Natural killer cell (primary cell): ENCODE measurements at regions not wholly inside any gene's neighbourhood (a gene's known extent, or its start where the extent isn't known, plus 50 kb on each side); places are given as distances from the start of the nearest gene placed in this dataset.

Experiments
- ATAC-seq, 3 donors: fragments of 150-1000 bp in 2 of 3; fragments of 200-7000 bp in 1 of 3; cut with Tn5 transposase; 1 replicate in 1 of 3; 2 replicates in 2 of 3; pipeline ENCODE4 v1.10.0; 2021; ENCODE audit warnings: mild to moderate bottlenecking in 2 of 3, moderate library complexity in 2 of 3
- DNase-seq, 2 donors: peaks; one replicate each; pipeline versions ENCODE4 v3.0.0 to v3.0.0-alpha.2; 2013 to 2021; ENCODE audit warnings: mixed read lengths in 1 of 2
- H3K27ac ChIP-seq: one replicate; pipeline ENCODE4 v1.5.1; 2013; ENCODE audit warnings: mild to moderate bottlenecking, low read length
- H3K27me3 ChIP-seq: one replicate; pipeline ENCODE4 v1.6.1; 2013; ENCODE audit warnings: low read length; ENCODE audit not compliant: control insufficient read depth, insufficient read depth
- H3K36me3 ChIP-seq: one replicate; pipeline ENCODE4 v1.6.1; 2013; ENCODE audit warnings: low read length; ENCODE audit not compliant: control insufficient read depth, insufficient read depth
- H3K4me1 ChIP-seq: one replicate; pipeline ENCODE4 v1.6.1; 2013; ENCODE audit warnings: low read length; ENCODE audit not compliant: control insufficient read depth, insufficient read depth
- H3K4me3 ChIP-seq: one replicate; pipeline ENCODE4 v1.5.1; 2013; ENCODE audit warnings: low read length
- H3K9me3 ChIP-seq: one replicate; pipeline ENCODE4 v1.6.1; 2013; ENCODE audit warnings: low read length; ENCODE audit not compliant: control insufficient read depth, insufficient read depth
- H3K27ac Mint-ChIP-seq, 2 donors: one replicate each; pipeline ENCODE4 v1.8.0; 2022; ENCODE audit warnings: mild to moderate bottlenecking in 2 of 2, mixed read lengths in 2 of 2, moderate library complexity in 1 of 2
- H3K27me3 Mint-ChIP-seq, 2 donors: one replicate each; pipeline ENCODE4 v1.8.0; 2022; ENCODE audit warnings: low read depth in 2 of 2, mixed read lengths in 2 of 2
- H3K36me3 Mint-ChIP-seq: one replicate; pipeline ENCODE4 v1.8.0; 2022; ENCODE audit warnings: mixed read lengths
- H3K4me1 Mint-ChIP-seq, 2 donors: one replicate each; pipeline ENCODE4 v1.8.0; 2022; ENCODE audit warnings: mixed read lengths in 2 of 2
- H3K4me3 Mint-ChIP-seq: one replicate; pipeline ENCODE4 v1.8.0; 2022; ENCODE audit warnings: mild to moderate bottlenecking, moderate library complexity, mixed read lengths
- H3K9me3 Mint-ChIP-seq, 2 donors: one replicate each; pipeline ENCODE4 v1.8.0; 2022; ENCODE audit warnings: mixed read lengths in 2 of 2
- WGBS: methylation state at CpG from one replicate; pipeline ENCODE4 v1.1.7; 2013; ENCODE audit warnings: missing lambda C conversion rate; ENCODE audit not compliant: insufficient coverage; 5-methylcytosine and 5-hydroxymethylcytosine counted together
- intact Hi-C: fragments of 100-400 bp; cut with micrococcal nuclease; formaldehyde crosslinking; loops from one replicate; pipeline ENCODE4 v1.14.2; 2022
- TF ChIP-seq, protein P1 (sequence below): fragments of 200-600 bp; IDR thresholded peaks from one replicate; pipeline ENCODE4 v1.8.0; 2022; ENCODE audit warnings: antibody characterized with exemption

DNA sequence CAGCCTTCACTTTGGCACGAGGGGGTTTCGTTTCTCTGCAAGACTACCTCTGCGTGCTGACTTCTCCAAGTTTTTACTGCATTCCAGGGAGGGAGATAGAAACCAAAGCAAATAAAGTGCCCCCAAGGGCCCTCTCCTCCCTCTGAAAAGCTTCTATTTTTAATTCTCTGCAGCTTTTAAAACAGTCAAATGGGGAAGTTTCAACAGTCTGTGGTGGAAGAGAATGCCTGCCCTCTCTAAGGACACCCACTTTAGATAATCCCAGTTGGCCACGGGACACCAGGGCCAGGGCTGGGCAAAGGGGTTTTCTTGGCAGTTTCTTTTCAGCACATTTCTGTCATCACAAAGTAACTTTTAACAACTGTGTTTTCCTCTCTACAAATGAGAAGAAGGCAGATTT lies 386.7 kb upstream of the NPVF start:
- peaks cover under 1% of the 10 kb centered on the region for H3K4me1 ChIP-seq
- no peaks in the 10 kb centered on the region for H3K27me3 Mint-ChIP-seq
- TF ChIP-seq, protein P1, sequence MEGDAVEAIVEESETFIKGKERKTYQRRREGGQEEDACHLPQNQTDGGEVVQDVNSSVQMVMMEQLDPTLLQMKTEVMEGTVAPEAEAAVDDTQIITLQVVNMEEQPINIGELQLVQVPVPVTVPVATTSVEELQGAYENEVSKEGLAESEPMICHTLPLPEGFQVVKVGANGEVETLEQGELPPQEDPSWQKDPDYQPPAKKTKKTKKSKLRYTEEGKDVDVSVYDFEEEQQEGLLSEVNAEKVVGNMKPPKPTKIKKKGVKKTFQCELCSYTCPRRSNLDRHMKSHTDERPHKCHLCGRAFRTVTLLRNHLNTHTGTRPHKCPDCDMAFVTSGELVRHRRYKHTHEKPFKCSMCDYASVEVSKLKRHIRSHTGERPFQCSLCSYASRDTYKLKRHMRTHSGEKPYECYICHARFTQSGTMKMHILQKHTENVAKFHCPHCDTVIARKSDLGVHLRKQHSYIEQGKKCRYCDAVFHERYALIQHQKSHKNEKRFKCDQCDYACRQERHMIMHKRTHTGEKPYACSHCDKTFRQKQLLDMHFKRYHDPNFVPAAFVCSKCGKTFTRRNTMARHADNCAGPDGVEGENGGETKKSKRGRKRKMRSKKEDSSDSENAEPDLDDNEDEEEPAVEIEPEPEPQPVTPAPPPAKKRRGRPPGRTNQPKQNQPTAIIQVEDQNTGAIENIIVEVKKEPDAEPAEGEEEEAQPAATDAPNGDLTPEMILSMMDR: no peak
- no peak overlapping the region for H3K27ac ChIP-seq
- H3K27ac Mint-ChIP-seq: no peak overlapping the region
- no peak for DNase-seq
- no peaks in the 10 kb centered on the region for H3K27me3 ChIP-seq
- peaks cover 1 to 2% of the 10 kb centered on the region in 2 donors for H3K4me1 Mint-ChIP-seq
- no peaks in the 10 kb centered on the region for H3K9me3 ChIP-seq
- ATAC-seq: no peak
- WGBS: 35% methylated on average over 4 of the region's 4 CpGs
- no peaks in the 10 kb centered on the region for H3K36me3 Mint-ChIP-seq
- H3K9me3 Mint-ChIP-seq: no peaks in the 10 kb centered on the region
- H3K36me3 ChIP-seq: no peaks in the 10 kb centered on the region
- no peak overlapping the region for H3K4me3 Mint-ChIP-seq
- intact Hi-C loops: no loop called here
- no peak overlapping the region for H3K4me3 ChIP-seq

DNA sequence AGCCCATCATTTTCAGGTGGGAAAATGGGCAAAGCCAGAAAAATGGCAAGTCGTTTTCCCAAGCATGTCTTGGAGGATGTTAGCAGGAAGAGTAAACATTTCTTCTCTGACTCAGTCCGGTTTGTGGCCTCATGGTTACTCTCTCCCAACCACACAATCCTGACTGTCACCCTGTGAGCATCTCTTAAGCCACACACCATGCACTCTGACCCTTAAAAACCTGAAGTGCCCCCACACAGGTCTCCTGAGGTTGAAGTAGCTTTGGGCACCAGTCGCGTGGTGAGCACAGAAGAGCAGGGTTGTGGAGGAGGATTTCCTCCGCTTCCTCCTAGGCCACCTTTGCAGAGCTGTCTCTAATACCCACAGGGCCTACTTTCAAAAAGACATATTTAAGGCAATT lies 387.3 kb upstream of the NPVF start:
- Histone ChIP-seq H3K27ac (no peak overlapping the region), H3K9me3 (no peaks in the 10 kb centered on the region), H3K36me3 (no peaks in the 10 kb centered on the region), H3K27me3 (no peaks in the 10 kb centered on the region), H3K4me3 (no peak overlapping the region), H3K4me1 (peaks cover 7% of the 10 kb centered on the region)
- TF ChIP-seq, protein P1: no peak
- Mint-ChIP-seq H3K4me3 (no peak overlapping the region), H3K4me1 (peaks cover 7% of the 10 kb centered on the region in 2 donors), H3K27me3 (no peaks in the 10 kb centered on the region), H3K9me3 (no peaks in the 10 kb centered on the region), H3K27ac (no peak overlapping the region), H3K36me3 (no peaks in the 10 kb centered on the region)
- 27% methylated on average over 1 of the region's 5 CpGs for WGBS
- ATAC-seq (no peak), DNase-seq (no peak)
- intact Hi-C loops: no loop called here

DNA sequence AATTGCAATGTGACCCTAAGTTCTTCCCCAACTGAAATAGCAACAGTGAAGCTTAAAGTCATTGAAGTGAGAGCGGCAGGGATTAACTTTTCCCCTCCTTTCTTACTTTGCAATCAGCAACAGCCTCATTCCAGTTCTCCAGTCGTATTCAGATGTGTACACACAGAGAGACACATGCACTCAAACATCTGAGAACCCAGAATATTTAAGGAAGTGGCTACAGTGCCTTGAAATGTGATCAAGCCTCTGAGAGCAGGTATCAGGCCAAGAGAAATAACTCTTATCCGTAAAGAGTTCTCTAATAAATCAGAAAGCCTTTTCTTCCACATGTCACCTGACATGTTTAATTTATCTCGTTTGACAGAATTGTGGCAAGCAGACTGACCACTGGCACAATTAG lies 388.9 kb upstream of the NPVF start:
- H3K36me3 ChIP-seq: no peaks in the 10 kb centered on the region
- no peak for ATAC-seq
- Mint-ChIP-seq H3K4me3 (no peak overlapping the region), H3K9me3 (no peaks in the 10 kb centered on the region), H3K4me1 (peaks cover 12% of the 10 kb centered on the region in 2 donors), H3K27ac (no peak overlapping the region), H3K36me3 (no peaks in the 10 kb centered on the region), H3K27me3 (peaks cover 0 to under 1% of the 10 kb centered on the region in 2 donors)
- no peak overlapping the region for H3K27ac ChIP-seq
- TF ChIP-seq, protein P1: no peak
- H3K4me3 ChIP-seq: no peak overlapping the region
- H3K27me3 ChIP-seq: no peaks in the 10 kb centered on the region
- WGBS: 82% methylated on average over 4 of the region's 4 CpGs
- no peaks in the 10 kb centered on the region for H3K9me3 ChIP-seq
- DNase-seq: no peak
- H3K4me1 ChIP-seq: peaks cover 10% of the 10 kb centered on the region
- intact Hi-C loops: no loop called here

DNA sequence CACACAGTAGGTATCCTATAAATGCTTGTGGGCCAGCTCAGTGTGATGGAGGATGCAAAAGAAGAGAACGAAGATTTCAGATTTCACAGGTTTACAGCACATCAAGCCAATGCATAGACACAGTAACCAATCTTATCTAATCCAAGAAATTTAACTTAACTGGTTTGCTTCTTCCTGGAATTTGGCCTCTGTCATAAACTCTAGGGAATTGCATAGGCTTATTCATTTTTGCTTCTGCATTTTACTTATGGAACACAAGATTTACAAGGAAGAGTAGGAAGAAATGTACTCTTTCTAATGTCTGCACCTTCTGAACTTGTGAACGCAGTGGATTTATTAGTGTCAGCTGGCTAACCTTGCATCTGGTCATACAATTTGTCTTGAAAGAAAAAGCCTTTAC lies 389.4 kb upstream of the NPVF start:
- H3K4me3 ChIP-seq: no peak overlapping the region
- H3K4me1 Mint-ChIP-seq: peaks cover 12% of the 10 kb centered on the region in 2 donors
- intact Hi-C loops: no loop called here
- H3K27me3 ChIP-seq: no peaks in the 10 kb centered on the region
- peaks cover 10% of the 10 kb centered on the region for H3K4me1 ChIP-seq
- no peak overlapping the region for H3K27ac ChIP-seq
- DNase-seq (no peak), ATAC-seq (no peak)
- WGBS: 80% methylated on average over 2 of the region's 2 CpGs
- no peaks in the 10 kb centered on the region for H3K36me3 Mint-ChIP-seq
- no peak overlapping the region for H3K27ac Mint-ChIP-seq
- no peaks in the 10 kb centered on the region for H3K9me3 ChIP-seq
- no peaks in the 10 kb centered on the region for H3K9me3 Mint-ChIP-seq
- TF ChIP-seq, protein P1: no peak
- H3K4me3 Mint-ChIP-seq: no peak overlapping the region
- peaks cover 0 to 5% of the 10 kb centered on the region in 2 donors for H3K27me3 Mint-ChIP-seq
- H3K36me3 ChIP-seq: no peaks in the 10 kb centered on the region
